ENCODE measurements at regions not wholly inside any gene's neighbourhood (a gene's known extent, or its start where the extent isn't known, plus 50 kb on each side); places are given as distances from the start of the nearest gene placed in this dataset.

DNA sequence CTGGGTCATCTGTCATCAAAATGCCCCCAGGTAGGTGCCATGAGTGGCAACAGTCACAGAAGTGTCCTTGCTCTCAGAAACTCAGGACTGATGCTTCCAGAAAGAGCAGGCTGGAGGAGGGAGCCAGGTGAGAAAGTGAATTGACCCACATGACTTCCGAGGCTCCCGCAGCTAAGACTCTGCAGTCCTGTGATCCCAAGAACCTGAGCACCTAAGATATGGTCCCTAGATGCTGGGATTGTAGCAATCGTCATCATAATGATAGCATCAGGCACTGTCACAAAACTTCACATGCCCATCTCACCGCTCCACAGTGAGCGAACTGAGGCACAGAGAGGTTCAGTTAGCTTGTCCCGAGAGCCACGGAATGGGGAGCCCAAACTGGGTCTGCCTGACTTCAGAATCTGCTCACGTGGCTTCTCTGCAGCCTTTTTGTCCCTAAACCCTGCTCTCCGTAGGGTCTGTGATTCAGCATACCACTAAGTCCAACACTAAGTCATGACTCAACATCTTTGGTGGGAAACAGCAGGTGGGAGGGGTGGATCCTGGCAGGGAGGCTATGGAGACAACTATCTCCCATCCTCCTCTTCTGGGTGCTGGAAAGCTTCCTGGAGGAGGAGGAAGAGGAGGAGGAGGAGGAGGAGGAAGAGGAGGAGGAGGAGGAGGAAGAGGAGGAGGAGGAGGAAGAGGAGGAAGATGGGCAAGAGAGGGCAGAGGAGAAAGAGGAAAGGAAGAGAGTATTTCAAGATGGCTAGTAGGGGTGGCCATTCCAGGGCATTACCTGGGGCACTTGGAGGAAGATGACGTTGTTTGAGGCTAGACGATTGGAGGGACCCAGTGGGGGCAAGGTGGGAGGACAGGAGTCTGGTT is 55.5 kb upstream of the DLX4 start:
- TF ChIP-seq, protein P1, sequence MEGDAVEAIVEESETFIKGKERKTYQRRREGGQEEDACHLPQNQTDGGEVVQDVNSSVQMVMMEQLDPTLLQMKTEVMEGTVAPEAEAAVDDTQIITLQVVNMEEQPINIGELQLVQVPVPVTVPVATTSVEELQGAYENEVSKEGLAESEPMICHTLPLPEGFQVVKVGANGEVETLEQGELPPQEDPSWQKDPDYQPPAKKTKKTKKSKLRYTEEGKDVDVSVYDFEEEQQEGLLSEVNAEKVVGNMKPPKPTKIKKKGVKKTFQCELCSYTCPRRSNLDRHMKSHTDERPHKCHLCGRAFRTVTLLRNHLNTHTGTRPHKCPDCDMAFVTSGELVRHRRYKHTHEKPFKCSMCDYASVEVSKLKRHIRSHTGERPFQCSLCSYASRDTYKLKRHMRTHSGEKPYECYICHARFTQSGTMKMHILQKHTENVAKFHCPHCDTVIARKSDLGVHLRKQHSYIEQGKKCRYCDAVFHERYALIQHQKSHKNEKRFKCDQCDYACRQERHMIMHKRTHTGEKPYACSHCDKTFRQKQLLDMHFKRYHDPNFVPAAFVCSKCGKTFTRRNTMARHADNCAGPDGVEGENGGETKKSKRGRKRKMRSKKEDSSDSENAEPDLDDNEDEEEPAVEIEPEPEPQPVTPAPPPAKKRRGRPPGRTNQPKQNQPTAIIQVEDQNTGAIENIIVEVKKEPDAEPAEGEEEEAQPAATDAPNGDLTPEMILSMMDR (IDR thresholded peaks at IDR 0.05), result no peak
- no peak for TF ChIP-seq POLR2A (IDR thresholded peaks at IDR 0.05)

Measured in Peyer's patch (tissue), 4 donors.